ENCODE measurements at regions not wholly inside any gene's neighbourhood (a gene's known extent, or its start where the extent isn't known, plus 50 kb on each side); places are given as distances from the start of the nearest gene placed in this dataset.

GRCh38 chr2:142533177-142533576 lies 344.3 kb upstream of the KYNU start:
- Histone ChIP-seq H3K27me3 (ENCODE audit: control insufficient read depth in 2 of 2, insufficient read depth in 2 of 2, low read length in 2 of 2) (no peaks in the 10 kb centered on the region), H2AFZ (ENCODE audit: insufficient read depth, low read depth, low read length, poor library complexity, severe bottlenecking) (no peak overlapping the region), H3K4me3 (replicated peaks in 1 of 3; ENCODE audit: low read depth in 2 of 3, low read length in 3 of 3) (no peak overlapping the region), H3K4me2 (replicated peaks; ENCODE audit: extremely low read depth, low read length, poor library complexity, severe bottlenecking) (no peak overlapping the region), H3K36me3 (replicated peaks in 1 of 2; ENCODE audit: control insufficient read depth in 1 of 2, insufficient read depth in 2 of 2, low read length in 2 of 2) (no peaks in the 10 kb centered on the region), H3K27ac (ENCODE audit: low read depth in 1 of 2, low read length in 2 of 2) (no peak overlapping the region), H4K20me1 (ENCODE audit: insufficient read depth, low read length) (no peaks in the 10 kb centered on the region), H3K9ac (ENCODE audit: insufficient read depth, low read length, poor library complexity, severe bottlenecking) (no peak overlapping the region), H3K79me2 (ENCODE audit: insufficient read depth, low read length) (no peaks in the 10 kb centered on the region), H3K9me3 (replicated peaks in 1 of 2; ENCODE audit: control insufficient read depth in 1 of 2, insufficient read depth in 1 of 2, low read length in 2 of 2) (peaks cover 0 to 5% of the 10 kb centered on the region in 2 donors), H3K4me1 (ENCODE audit: control insufficient read depth in 1 of 2, insufficient read depth in 2 of 2, low read length in 2 of 2) (no peaks in the 10 kb centered on the region)
- peaks cover 0 to 9% (median 4%) of the 10 kb centered on the region in 7 donors for H3K9me3 Mint-ChIP-seq
- no peak overlapping the region for H3K27ac Mint-ChIP-seq
- no peak for DNase-seq
- H3K36me3 Mint-ChIP-seq: no peaks in the 10 kb centered on the region
- no peak overlapping the region for H3K4me3 Mint-ChIP-seq
- intact Hi-C loops (cut with micrococcal nuclease): no loop called here
- no peaks in the 10 kb centered on the region for H3K4me1 Mint-ChIP-seq
- WGBS (ENCODE audit: insufficient coverage): 14% methylated on average over 1 of the region's 5 CpGs
- no peaks in the 10 kb centered on the region for H3K27me3 Mint-ChIP-seq (ENCODE audit: low read depth in 3 of 3)
- TF ChIP-seq CTCF (IDR thresholded peaks at IDR 0.05): no peak

DNA sequence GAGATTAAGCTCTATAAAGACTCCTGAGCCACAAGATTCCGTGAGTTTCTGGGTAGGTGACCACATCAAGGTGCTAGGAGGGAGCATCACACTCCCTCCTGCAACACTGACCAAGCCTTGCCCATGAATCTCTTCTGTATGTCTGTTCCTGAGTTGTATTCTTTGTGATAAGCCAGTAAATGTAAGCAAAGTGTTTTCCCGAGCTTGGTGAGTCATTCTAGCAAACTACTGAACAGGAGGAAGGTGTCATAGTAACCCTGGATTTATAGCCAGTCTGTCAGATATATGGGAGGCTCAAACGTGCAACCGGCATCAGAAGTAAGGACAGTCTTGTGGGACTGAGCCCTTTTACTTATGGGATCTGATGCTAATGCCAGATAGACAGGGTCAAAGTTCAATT lies 346.1 kb upstream of the KYNU start:
- H3K36me3 Mint-ChIP-seq: no peaks in the 10 kb centered on the region
- H3K4me1 Mint-ChIP-seq: no peaks in the 10 kb centered on the region
- no peak for TF ChIP-seq CTCF (IDR thresholded peaks at IDR 0.05)
- H3K79me2 ChIP-seq (ENCODE audit: insufficient read depth, low read length): no peaks in the 10 kb centered on the region
- no peaks in the 10 kb centered on the region for H3K27me3 Mint-ChIP-seq (ENCODE audit: low read depth in 3 of 3)
- no peak overlapping the region for H3K4me3 Mint-ChIP-seq
- peaks cover 0 to 5% of the 10 kb centered on the region in 2 donors for H3K9me3 ChIP-seq (replicated peaks in 1 of 2; ENCODE audit: control insufficient read depth in 1 of 2, insufficient read depth in 1 of 2, low read length in 2 of 2)
- DNase-seq: no peak
- 50% methylated on average over 4 of the region's 4 CpGs for WGBS (ENCODE audit: insufficient coverage)
- no peak overlapping the region for H3K27ac ChIP-seq (ENCODE audit: low read depth in 1 of 2, low read length in 2 of 2)
- peaks cover 0 to 9% (median 7%) of the 10 kb centered on the region in 7 donors for H3K9me3 Mint-ChIP-seq
- no peaks in the 10 kb centered on the region for H3K4me1 ChIP-seq (ENCODE audit: control insufficient read depth in 1 of 2, insufficient read depth in 2 of 2, low read length in 2 of 2)
- no peak overlapping the region for H3K4me3 ChIP-seq (replicated peaks in 1 of 3; ENCODE audit: low read depth in 2 of 3, low read length in 3 of 3)
- H3K4me2 ChIP-seq (replicated peaks; ENCODE audit: extremely low read depth, low read length, poor library complexity, severe bottlenecking): no peak overlapping the region
- H3K27me3 ChIP-seq (ENCODE audit: control insufficient read depth in 2 of 2, insufficient read depth in 2 of 2, low read length in 2 of 2): no peaks in the 10 kb centered on the region
- no peaks in the 10 kb centered on the region for H4K20me1 ChIP-seq (ENCODE audit: insufficient read depth, low read length)
- no peak overlapping the region for H2AFZ ChIP-seq (ENCODE audit: insufficient read depth, low read depth, low read length, poor library complexity, severe bottlenecking)
- no peak overlapping the region for H3K27ac Mint-ChIP-seq
- H3K36me3 ChIP-seq (replicated peaks in 1 of 2; ENCODE audit: control insufficient read depth in 1 of 2, insufficient read depth in 2 of 2, low read length in 2 of 2): no peaks in the 10 kb centered on the region
- no peak overlapping the region for H3K9ac ChIP-seq (ENCODE audit: insufficient read depth, low read length, poor library complexity, severe bottlenecking)
- intact Hi-C loops (cut with micrococcal nuclease): no loop called here
